H1 (cell line): ENCODE measurements at regions not wholly inside any gene's neighbourhood (a gene's known extent, or its start where the extent isn't known, plus 50 kb on each side); places are given as distances from the start of the nearest gene placed in this dataset.

ENCODE experiments used
- CTBP2 ChIP-seq: IDR thresholded peaks from 2 replicates; pipeline ENCODE4 v1.7.0; 2011; ENCODE audit warnings: borderline replicate concordance, mild to moderate bottlenecking, moderate library complexity, mixed read lengths, low read length; ENCODE audit not compliant: insufficient read depth, insufficient read length
- POLR2AphosphoS5 ChIP-seq: IDR thresholded peaks from 2 replicates; pipeline ENCODE4 v1.6.1; 2011; ENCODE audit warnings: low read depth, low read length
- RFX5 ChIP-seq: IDR thresholded peaks from 2 replicates; pipeline ENCODE4 v1.6.1; 2011; ENCODE audit warnings: low read depth, low read length, improper control_type of control experiment, borderline replicate concordance
- SAP30 ChIP-seq: fragments of 300-600 bp; sonication (generic); IDR thresholded peaks from 2 replicates; pipeline ENCODE4 v1.7.1; 2012; ENCODE audit warnings: low read length, moderate library complexity, mild to moderate bottlenecking, inconsistent platforms; ENCODE audit not compliant: insufficient read depth, insufficient replicate concordance
- TF ChIP-seq, protein P1 (sequence below): IDR thresholded peaks from 2 replicates; pipeline ENCODE4 v1.6.1; 2011; ENCODE audit warnings: low read length, improper control_type of control experiment

DNA sequence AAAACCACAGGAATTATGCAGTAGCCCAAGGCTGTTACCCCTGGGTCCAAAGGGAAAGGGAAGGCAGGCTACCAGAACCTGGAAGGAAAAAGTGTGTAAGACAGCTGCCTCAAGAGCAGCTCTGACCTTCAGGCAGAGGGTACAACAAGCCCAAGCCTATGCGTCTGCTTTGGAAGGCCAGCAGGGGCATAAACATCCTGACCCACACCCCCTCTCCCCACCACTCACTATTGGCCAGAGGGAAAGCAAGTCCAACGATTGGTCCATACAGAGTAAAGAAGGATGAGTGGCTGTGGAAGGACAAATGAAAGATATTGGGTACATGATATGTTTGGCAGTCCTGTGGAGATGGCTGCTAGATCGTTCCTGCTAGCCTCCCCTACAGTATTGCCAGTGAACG lies 227.6 kb upstream of the HNRNPA3 start (continued):
- no peak for TF ChIP-seq SAP30
- no peak for TF ChIP-seq POLR2AphosphoS5
- no peak for TF ChIP-seq RFX5
- TF ChIP-seq CTBP2: no peak
- TF ChIP-seq, protein P1, sequence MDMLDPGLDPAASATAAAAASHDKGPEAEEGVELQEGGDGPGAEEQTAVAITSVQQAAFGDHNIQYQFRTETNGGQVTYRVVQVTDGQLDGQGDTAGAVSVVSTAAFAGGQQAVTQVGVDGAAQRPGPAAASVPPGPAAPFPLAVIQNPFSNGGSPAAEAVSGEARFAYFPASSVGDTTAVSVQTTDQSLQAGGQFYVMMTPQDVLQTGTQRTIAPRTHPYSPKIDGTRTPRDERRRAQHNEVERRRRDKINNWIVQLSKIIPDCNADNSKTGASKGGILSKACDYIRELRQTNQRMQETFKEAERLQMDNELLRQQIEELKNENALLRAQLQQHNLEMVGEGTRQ: no peak
